GM21619 (cell line): ENCODE measurements at regions not wholly inside any gene's neighbourhood (a gene's known extent, or its start where the extent isn't known, plus 50 kb on each side); places are given as distances from the start of the nearest gene placed in this dataset.

Source experiments
- ATAC-seq: cut with Tn5 transposase; IDR thresholded peaks from one replicate; pipeline ENCODE4 v1.9.1; 2021; ENCODE audit not compliant: unreplicated experiment

GRCh38 chr2:7209757-7210555, 292.7 kb downstream of the RNF144A start:
- no peak for ATAC-seq

- no peak for ATAC-seq
These were observed 293.5 kb downstream of the RNF144A start for GRCh38 chr2:7210712-7211111.

- no peak for ATAC-seq
These were observed 308.6 kb downstream of the RNF144A start for GRCh38 chr2:7225848-7226247.

- ATAC-seq: no peak
These were observed 309.3 kb downstream of the RNF144A start for GRCh38 chr2:7226501-7226900.

GRCh38 chr2:7233126-7233525, 315.9 kb downstream of the RNF144A start:
- ATAC-seq: no peak

GRCh38 chr2:7237466-7237865, 320.3 kb downstream of the RNF144A start:
- no peak for ATAC-seq

- ATAC-seq: no peak
These were observed 321.9 kb downstream of the RNF144A start for GRCh38 chr2:7239078-7239477.

- ATAC-seq: no peak
These were observed 324.0 kb downstream of the RNF144A start for GRCh38 chr2:7241041-7241745.

- ATAC-seq: no peak
These were observed 325.1 kb downstream of the RNF144A start for GRCh38 chr2:7242189-7242867.

- no peak for ATAC-seq
These were observed 326.1 kb downstream of the RNF144A start for GRCh38 chr2:7243276-7243675.

- ATAC-seq: no peak
These were observed 339.2 kb downstream of the RNF144A start for GRCh38 chr2:7256377-7256776.

- ATAC-seq: no peak
These were observed 345.5 kb downstream of the RNF144A start for GRCh38 chr2:7262727-7263126.

- no peak for ATAC-seq
These were observed 347.6 kb downstream of the RNF144A start for GRCh38 chr2:7264791-7265190.

- ATAC-seq: no peak
These were observed 348.1 kb downstream of the RNF144A start for GRCh38 chr2:7265286-7265685.

GRCh38 chr2:7269106-7269643, 352.0 kb downstream of the RNF144A start:
- ATAC-seq: no peak

- ATAC-seq: no peak
These were observed 352.8 kb downstream of the RNF144A start for GRCh38 chr2:7270011-7270431.

GRCh38 chr2:7272210-7272609, 355.0 kb downstream of the RNF144A start:
- ATAC-seq: no peak

GRCh38 chr2:7278984-7279383, 361.8 kb downstream of the RNF144A start:
- ATAC-seq: no peak

GRCh38 chr2:7279421-7279949, 362.3 kb downstream of the RNF144A start:
- no peak for ATAC-seq

- peak; percentile 53 for ATAC-seq
These were observed 363.6 kb downstream of the RNF144A start for GRCh38 chr2:7280790-7281189.
